SK-N-SH treated with all-trans-retinoic acid at 6 μM for 48 hours (cell line): ENCODE measurements at regions not wholly inside any gene's neighbourhood (a gene's known extent, or its start where the extent isn't known, plus 50 kb on each side); places are given as distances from the start of the nearest gene placed in this dataset.

ENCODE experiments used
- ARNTL ChIP-seq: fragments of 450-650 bp; formaldehyde crosslinking; IDR thresholded peaks from 2 replicates; pipeline ENCODE4 v1.5.0; 2020; ENCODE audit warnings: low read depth, mild to moderate bottlenecking, moderate library complexity, borderline replicate concordance
- ISL1 ChIP-seq: fragments of 250-450 bp; sonication (Bioruptor Pico); IDR thresholded peaks from 2 replicates; pipeline ENCODE4 v2.1.2; 2022; ENCODE audit warnings: mild to moderate bottlenecking, moderate library complexity
- PPARA ChIP-seq: fragments of 250-450 bp; sonication (Bioruptor Pico); IDR thresholded peaks from 2 replicates; pipeline ENCODE4 v1.5.0; 2020; ENCODE audit warnings: mild to moderate bottlenecking, borderline replicate concordance
- RARB ChIP-seq: fragments of 250-450 bp; sonication (Bioruptor Pico); IDR thresholded peaks from 2 replicates; pipeline ENCODE4 v1.8.0; 2021; ENCODE audit warnings: mild to moderate bottlenecking, moderate library complexity
- ZFP3 ChIP-seq: fragments of 250-450 bp; sonication (Bioruptor Pico); IDR thresholded peaks from 2 replicates; pipeline ENCODE4 v1.5.0; 2020; ENCODE audit warnings: mild to moderate bottlenecking, moderate library complexity
- ZNF70 ChIP-seq: fragments of 450-650 bp; formaldehyde crosslinking; IDR thresholded peaks from 2 replicates; pipeline ENCODE4 v1.5.0; 2020; ENCODE audit warnings: mild to moderate bottlenecking, moderate library complexity
- TF ChIP-seq, protein P1 (sequence below): fragments of 250-450 bp; sonication (Bioruptor Pico); IDR thresholded peaks from 2 replicates; pipeline ENCODE4 v1.5.1; 2020; ENCODE audit warnings: low read depth, mild to moderate bottlenecking, moderate library complexity
- TF ChIP-seq, protein P2 (sequence below): fragments of 250-450 bp; sonication (Bioruptor Pico); IDR thresholded peaks from 2 replicates; pipeline ENCODE4 v1.5.0; 2020; ENCODE audit warnings: mild to moderate bottlenecking, moderate library complexity
- TF ChIP-seq, protein P3 (sequence below): fragments of 250-450 bp; sonication (Bioruptor Pico); IDR thresholded peaks from 2 replicates; pipeline ENCODE4 v1.8.0; 2020; ENCODE audit warnings: mild to moderate bottlenecking, moderate library complexity, borderline replicate concordance

DNA sequence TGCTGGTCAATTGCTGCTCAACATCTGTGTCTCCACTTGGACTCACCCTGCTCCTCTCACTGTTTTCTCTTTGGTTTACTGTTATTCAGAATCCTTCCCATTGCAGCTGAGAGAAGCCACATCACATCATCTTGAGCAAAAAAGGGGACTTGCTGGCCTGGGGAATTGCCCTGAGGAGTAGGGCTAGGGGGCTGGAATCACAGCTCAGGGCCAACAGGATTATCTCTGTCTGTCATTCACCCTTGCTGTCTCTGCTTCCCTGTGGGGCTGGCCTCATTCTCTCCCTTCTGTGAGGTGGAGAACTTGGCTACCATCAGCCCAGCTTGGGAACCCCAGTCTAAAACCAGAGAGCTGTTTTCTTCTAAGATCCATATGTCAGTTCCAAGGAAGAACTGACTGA is 140.7 kb upstream of the WNT4 start:
- TF ChIP-seq, protein P1, sequence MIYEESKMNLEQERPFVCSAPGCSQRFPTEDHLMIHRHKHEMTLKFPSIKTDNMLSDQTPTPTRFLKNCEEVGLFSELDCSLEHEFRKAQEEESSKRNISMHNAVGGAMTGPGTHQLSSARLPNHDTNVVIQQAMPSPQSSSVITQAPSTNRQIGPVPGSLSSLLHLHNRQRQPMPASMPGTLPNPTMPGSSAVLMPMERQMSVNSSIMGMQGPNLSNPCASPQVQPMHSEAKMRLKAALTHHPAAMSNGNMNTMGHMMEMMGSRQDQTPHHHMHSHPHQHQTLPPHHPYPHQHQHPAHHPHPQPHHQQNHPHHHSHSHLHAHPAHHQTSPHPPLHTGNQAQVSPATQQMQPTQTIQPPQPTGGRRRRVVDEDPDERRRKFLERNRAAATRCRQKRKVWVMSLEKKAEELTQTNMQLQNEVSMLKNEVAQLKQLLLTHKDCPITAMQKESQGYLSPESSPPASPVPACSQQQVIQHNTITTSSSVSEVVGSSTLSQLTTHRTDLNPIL (CRISPR knock-in tag), result no peak
- TF ChIP-seq RARB (CRISPR knock-in tag) (no peak), ISL1 (CRISPR knock-in tag) (no peak), ZNF70 (no peak), ARNTL (no peak), ZFP3 (CRISPR knock-in tag) (no peak), PPARA (no peak)
- TF ChIP-seq, protein P2, sequence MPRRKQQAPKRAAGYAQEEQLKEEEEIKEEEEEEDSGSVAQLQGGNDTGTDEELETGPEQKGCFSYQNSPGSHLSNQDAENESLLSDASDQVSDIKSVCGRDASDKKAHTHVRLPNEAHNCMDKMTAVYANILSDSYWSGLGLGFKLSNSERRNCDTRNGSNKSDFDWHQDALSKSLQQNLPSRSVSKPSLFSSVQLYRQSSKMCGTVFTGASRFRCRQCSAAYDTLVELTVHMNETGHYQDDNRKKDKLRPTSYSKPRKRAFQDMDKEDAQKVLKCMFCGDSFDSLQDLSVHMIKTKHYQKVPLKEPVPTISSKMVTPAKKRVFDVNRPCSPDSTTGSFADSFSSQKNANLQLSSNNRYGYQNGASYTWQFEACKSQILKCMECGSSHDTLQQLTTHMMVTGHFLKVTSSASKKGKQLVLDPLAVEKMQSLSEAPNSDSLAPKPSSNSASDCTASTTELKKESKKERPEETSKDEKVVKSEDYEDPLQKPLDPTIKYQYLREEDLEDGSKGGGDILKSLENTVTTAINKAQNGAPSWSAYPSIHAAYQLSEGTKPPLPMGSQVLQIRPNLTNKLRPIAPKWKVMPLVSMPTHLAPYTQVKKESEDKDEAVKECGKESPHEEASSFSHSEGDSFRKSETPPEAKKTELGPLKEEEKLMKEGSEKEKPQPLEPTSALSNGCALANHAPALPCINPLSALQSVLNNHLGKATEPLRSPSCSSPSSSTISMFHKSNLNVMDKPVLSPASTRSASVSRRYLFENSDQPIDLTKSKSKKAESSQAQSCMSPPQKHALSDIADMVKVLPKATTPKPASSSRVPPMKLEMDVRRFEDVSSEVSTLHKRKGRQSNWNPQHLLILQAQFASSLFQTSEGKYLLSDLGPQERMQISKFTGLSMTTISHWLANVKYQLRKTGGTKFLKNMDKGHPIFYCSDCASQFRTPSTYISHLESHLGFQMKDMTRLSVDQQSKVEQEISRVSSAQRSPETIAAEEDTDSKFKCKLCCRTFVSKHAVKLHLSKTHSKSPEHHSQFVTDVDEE (CRISPR knock-in tag), result no peak
- TF ChIP-seq, protein P3, sequence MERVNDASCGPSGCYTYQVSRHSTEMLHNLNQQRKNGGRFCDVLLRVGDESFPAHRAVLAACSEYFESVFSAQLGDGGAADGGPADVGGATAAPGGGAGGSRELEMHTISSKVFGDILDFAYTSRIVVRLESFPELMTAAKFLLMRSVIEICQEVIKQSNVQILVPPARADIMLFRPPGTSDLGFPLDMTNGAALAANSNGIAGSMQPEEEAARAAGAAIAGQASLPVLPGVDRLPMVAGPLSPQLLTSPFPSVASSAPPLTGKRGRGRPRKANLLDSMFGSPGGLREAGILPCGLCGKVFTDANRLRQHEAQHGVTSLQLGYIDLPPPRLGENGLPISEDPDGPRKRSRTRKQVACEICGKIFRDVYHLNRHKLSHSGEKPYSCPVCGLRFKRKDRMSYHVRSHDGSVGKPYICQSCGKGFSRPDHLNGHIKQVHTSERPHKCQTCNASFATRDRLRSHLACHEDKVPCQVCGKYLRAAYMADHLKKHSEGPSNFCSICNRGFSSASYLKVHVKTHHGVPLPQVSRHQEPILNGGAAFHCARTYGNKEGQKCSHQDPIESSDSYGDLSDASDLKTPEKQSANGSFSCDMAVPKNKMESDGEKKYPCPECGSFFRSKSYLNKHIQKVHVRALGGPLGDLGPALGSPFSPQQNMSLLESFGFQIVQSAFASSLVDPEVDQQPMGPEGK, result no peak
